ENCODE measurements at regions not wholly inside any gene's neighbourhood (a gene's known extent, or its start where the extent isn't known, plus 50 kb on each side); places are given as distances from the start of the nearest gene placed in this dataset.

DNA sequence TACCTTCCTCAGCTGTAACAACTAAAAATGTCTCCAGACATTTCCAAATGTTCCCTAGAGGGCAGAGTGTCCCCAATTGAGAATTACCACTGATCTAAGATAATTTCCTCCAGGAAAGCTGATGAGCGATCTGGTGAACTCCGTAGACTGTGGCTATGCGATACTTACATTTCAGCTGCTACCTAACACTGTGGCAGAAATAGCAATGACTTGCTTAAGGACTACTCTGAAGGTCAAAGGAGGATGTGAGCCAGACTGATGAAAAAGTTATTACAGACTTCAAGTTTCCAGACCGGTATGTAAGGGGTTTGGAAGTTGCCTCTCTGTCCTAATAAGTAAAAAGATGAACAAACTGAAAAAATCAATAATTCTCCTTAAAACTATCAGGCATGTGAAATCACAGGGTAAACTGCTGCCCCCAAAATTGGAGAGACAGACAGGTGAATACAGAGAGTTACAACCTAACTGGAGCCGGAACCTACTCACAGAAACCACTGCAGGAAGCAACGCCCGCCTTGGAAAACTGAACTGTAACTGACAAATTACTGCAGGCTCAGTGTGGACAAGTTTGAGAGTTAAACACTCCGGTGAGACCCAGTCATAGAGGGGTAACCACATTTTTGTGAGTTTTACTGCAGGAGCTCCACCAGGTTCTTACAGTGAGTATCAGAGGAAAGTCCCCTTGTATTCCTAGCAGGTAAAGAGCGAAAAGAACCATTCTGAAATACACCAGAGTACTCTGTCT is 60.0 kb upstream of the PARP11 start:
- no peak for TF ChIP-seq POLR2AphosphoS5 (IDR thresholded peaks at IDR 0.05; ENCODE audit: borderline replicate concordance, low read depth, low read length)
- no peak for TF ChIP-seq EZH2 (IDR thresholded peaks at IDR 0.05)

All from SK-N-MC (cell line).